Transverse colon (tissue), 4 donors: ENCODE measurements at regions not wholly inside any gene's neighbourhood (a gene's known extent, or its start where the extent isn't known, plus 50 kb on each side); places are given as distances from the start of the nearest gene placed in this dataset.
"Not testable (repeated sequence)": the region's sequence is repeated elsewhere in the genome, so short reads cannot be mapped to it uniquely, and the experiment has no call there.

ENCODE experiments used
- DNase-seq: peaks from one replicate; pipeline ENCODE4 v3.0.0-alpha.2; 2019
- H3K27ac ChIP-seq, 4 donors: fragments of 200-600 bp; sonication (generic); 2 replicates each; pipeline ENCODE4 v1.5.1; 2016 to 2018; ENCODE audit warnings: inconsistent platforms in 4 of 4
- H3K27me3 ChIP-seq: fragments of 200-600 bp; sonication (generic); 2 replicates; pipeline ENCODE4 v1.5.1; 2017; ENCODE audit warnings: inconsistent platforms
- H3K36me3 ChIP-seq, 4 donors: fragments of 200-600 bp; sonication (generic); 2 replicates each; pipeline ENCODE4 v1.5.1; 2017 to 2019; ENCODE audit warnings: inconsistent platforms in 4 of 4
- H3K4me1 ChIP-seq, 4 donors: fragments of 200-600 bp; sonication (generic); 2 replicates each; pipeline ENCODE4 v1.5.1; 2017 to 2020; ENCODE audit warnings: inconsistent platforms in 4 of 4
- H3K4me3 ChIP-seq, 4 donors: fragments of 200-600 bp; sonication (generic); 1 replicate in 1 of 4; 2 replicates in 3 of 4; pipeline versions ENCODE4 v1.5.1 to v1.6.1; 2017 to 2019; ENCODE audit warnings: inconsistent platforms in 4 of 4
- H3K9me3 ChIP-seq, 2 donors: fragments of 200-600 bp; sonication (generic); 2 replicates each; pipeline ENCODE4 v1.5.1; 2017 to 2019; ENCODE audit warnings: inconsistent platforms in 2 of 2
- CTCF ChIP-seq, 5 experiments: fragments of 200-600 bp in 3 of 5; fragments of 450-650 bp in 2 of 5; sonication (generic) in 3 of 5; IDR thresholded peaks; 1 replicate in 2 of 5; 2 replicates in 3 of 5; pipeline ENCODE4 v1.5.1; 2016 to 2017; ENCODE audit warnings: antibody characterized with exemption in 5 of 5, inconsistent platforms in 3 of 5, mild to moderate bottlenecking in 2 of 5, moderate library complexity in 1 of 5
- EP300 ChIP-seq: sonication (generic); formaldehyde crosslinking; IDR thresholded peaks from one replicate; pipeline ENCODE4 v1.6.1; 2017; ENCODE audit warnings: antibody characterized with exemption, low read depth
- POLR2A ChIP-seq: fragments of 450-650 bp; IDR thresholded peaks from one replicate; pipeline ENCODE4 v1.6.1; 2016; ENCODE audit warnings: antibody characterized with exemption, mild to moderate bottlenecking, moderate library complexity
- POLR2AphosphoS5 ChIP-seq, 3 donors: sonication (generic); formaldehyde crosslinking; IDR thresholded peaks; one replicate each; pipeline ENCODE4 v1.6.1; 2016; ENCODE audit warnings: antibody characterized with exemption in 3 of 3
- WGBS, 2 donors: methylation state at CpG; one replicate each; pipeline ENCODE4 v1.1.5; 2018; ENCODE audit warnings: low coverage in 1 of 2; 5-methylcytosine and 5-hydroxymethylcytosine counted together
- in situ Hi-C, 4 donors: fragments of 200-750 bp; cut with MboI; loops; one replicate each; pipeline versions ENCODE4 v1.15.0 to v1.15.1; 2017; ENCODE audit warnings: low sequenced_read_pairs in 3 of 4, low pct_ligation_motif_present in 1 of 4, low pct_unique_long_range_greater_than_20kb in 1 of 4
- intact Hi-C: fragments of 100-400 bp; cut with DNase I; formaldehyde crosslinking; loops from one replicate; pipeline ENCODE4 v1.15.1; 2023; ENCODE audit warnings: low total_unique reads
- small RNA-seq, 4 donors: library from RNA; depleted of rRNA; stranded (forward); fragments of <200 nt; gene quantifications; one replicate each; pipeline ENCODE3, GENCODE V24; 2016

DNA sequence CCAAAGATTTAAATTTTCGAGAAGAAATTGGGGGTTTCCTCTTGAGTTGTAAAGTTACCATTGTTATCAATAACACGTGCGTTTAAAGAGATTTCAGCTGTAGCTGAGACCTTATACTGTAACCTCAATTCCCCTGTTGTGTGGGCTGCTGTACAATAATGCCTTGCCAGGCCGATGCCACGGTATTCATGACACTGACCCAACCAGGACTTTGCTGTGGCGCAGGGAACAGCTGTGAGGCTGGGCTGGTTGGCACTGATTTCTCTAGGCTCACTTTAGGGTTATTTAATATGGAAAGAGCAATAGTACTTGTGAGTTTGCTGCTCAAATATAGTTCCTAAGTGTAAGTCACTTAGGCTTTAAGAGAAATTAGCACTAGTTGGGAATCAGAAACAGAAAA is 744.2 kb downstream of the CDY1 start:
- intact Hi-C loops, in situ Hi-C loops, H3K27me3 ChIP-seq, H3K36me3 ChIP-seq, H3K4me1 ChIP-seq, DNase-seq, H3K9me3 ChIP-seq, H3K4me3 ChIP-seq, H3K27ac ChIP-seq: not testable (repeated sequence)
- 43% methylated on average over 3 of the region's 6 CpGs; no CpG with 5 or more reads in 1 of the 2 donors for WGBS, 2 donors

- H3K27me3 ChIP-seq, DNase-seq, H3K4me3 ChIP-seq, H3K27ac ChIP-seq, H3K9me3 ChIP-seq, H3K36me3 ChIP-seq, intact Hi-C loops, H3K4me1 ChIP-seq, in situ Hi-C loops: not testable (repeated sequence)
- no CpG with 5 or more reads among the region's 1 CpG for WGBS, 2 donors
Measured at GRCh38 chrY:26372480-26372879, 750.6 kb downstream of the CDY1 start.

GRCh38 chrY:26408671-26409328 is 786.9 kb downstream of the CDY1 start:
- WGBS, 2 donors = no CpG with 5 or more reads among the region's 39 CpGs
- TF ChIP-seq EP300 (no peak), CTCF (IDR thresholded peaks at IDR 0.05) (no peak), POLR2AphosphoS5 (IDR thresholded peaks at IDR 0.05) (no peak), POLR2A (no peak)
- in situ Hi-C loops (no loop called here), intact Hi-C loops (no loop called here)
- Histone ChIP-seq H3K27ac (no peak overlapping the region), H3K9me3 (no peaks in the 10 kb centered on the region), H3K27me3 (no peaks in the 10 kb centered on the region), H3K4me3 (no peak overlapping the region), H3K36me3 (no peaks in the 10 kb centered on the region), H3K4me1 (no peaks in the 10 kb centered on the region)
- DNase-seq = no peak

- WGBS, 2 donors = no CpG with 5 or more reads among the region's 27 CpGs
- Histone ChIP-seq H3K4me1 (no peaks in the 10 kb centered on the region), H3K27ac (no peak overlapping the region), H3K27me3 (no peaks in the 10 kb centered on the region), H3K9me3 (no peaks in the 10 kb centered on the region), H3K4me3 (no peak overlapping the region), H3K36me3 (no peaks in the 10 kb centered on the region)
- DNase-seq = no peak
- intact Hi-C loops (no loop called here), in situ Hi-C loops (no loop called here)
- TF ChIP-seq POLR2AphosphoS5 (IDR thresholded peaks at IDR 0.05) (no peak), EP300 (no peak), POLR2A (no peak), CTCF (IDR thresholded peaks at IDR 0.05) (no peak)
Measured at GRCh38 chrY:26409329-26409712, 787.4 kb downstream of the CDY1 start.

Small RNA genes in the stretch of these regions (small RNA-seq; reads per million reads assigned to genes)
- gene AC024067.1 = 0 reads per million in 4 donors
- gene RF00156 = 0 reads per million in 4 donors
- 0 reads per million in 4 donors for gene RNU6-1314P
